ENCODE measurements at regions not wholly inside any gene's neighbourhood (a gene's known extent, or its start where the extent isn't known, plus 50 kb on each side); places are given as distances from the start of the nearest gene placed in this dataset.
"Not testable (repeated sequence)": the region's sequence is repeated elsewhere in the genome, so short reads cannot be mapped to it uniquely, and the experiment has no call there.

DNA sequence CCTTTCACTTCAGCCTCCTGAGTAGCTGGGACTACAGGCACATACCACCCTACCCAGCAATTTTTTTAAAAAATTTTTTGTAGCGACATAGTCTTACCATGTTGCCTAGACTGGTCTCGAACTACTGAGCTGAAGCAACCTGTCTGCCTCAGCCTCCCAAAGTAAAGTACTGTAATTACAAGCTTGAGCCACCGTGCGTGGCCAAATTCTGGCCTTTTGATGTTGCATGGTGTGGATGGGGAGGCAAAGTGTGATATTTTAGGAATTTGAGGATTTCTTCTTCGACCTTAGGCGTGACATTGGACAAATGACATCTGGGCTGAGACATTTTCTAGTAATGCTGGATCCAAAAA lies 81.8 kb downstream of the SYT15B start:
- not testable (repeated sequence) for TF ChIP-seq EZH2 (IDR thresholded peaks at IDR 0.05); POLR2AphosphoS5 (IDR thresholded peaks at IDR 0.05; ENCODE audit: borderline replicate concordance, low read depth, low read length)
